HEK293 (cell line): ENCODE measurements at regions not wholly inside any gene's neighbourhood (a gene's known extent, or its start where the extent isn't known, plus 50 kb on each side); places are given as distances from the start of the nearest gene placed in this dataset.

Experiments
- CTCF ChIA-PET: fragments of 350-600 bp; formaldehyde crosslinking; extraction: SDS; loops from one replicate; lab custom pipeline; 2021; ENCODE audit warnings: antibody characterized with exemption; lab: Yijun Ruan, JAX
- POLR2A ChIA-PET: fragments of 300-600 bp; formaldehyde crosslinking; extraction: SDS; loops from one replicate; lab custom pipeline; 2020; ENCODE audit warnings: antibody characterized with exemption, inconsistent platforms; lab: Yijun Ruan, JAX
- H3K27ac ChIP-seq: fragments of 200-500 bp; sonication (Bioruptor generic); 2 replicates; pipeline ENCODE4 v1.5.1; 2014; ENCODE audit warnings: low read depth, low read length, control low read depth, inconsistent platforms; ENCODE audit errors: extremely low read depth
- H3K36me3 ChIP-seq, 2 experiments: fragments of 200-500 bp in 1 of 2; sonication (Bioruptor generic) in 1 of 2; 1 replicate in 1 of 2; 2 replicates in 1 of 2; pipeline ENCODE4 v1.5.1; 2014 to 2017; ENCODE audit warnings: inconsistent platforms in 2 of 2, low read length in 2 of 2; ENCODE audit not compliant: control insufficient read depth in 2 of 2, insufficient read depth in 1 of 2
- H3K4me1 ChIP-seq: fragments of 200-500 bp; sonication (Bioruptor generic); 2 replicates; pipeline ENCODE4 v1.5.1; 2014; ENCODE audit warnings: mild to moderate bottlenecking, low read length, inconsistent platforms; ENCODE audit not compliant: control insufficient read depth, insufficient read depth
- H3K4me3 ChIP-seq: 2 replicates; pipeline ENCODE4 v1.5.1; 2011; ENCODE audit warnings: low read depth, mild to moderate bottlenecking, control low read depth, low read length, moderate library complexity
- H3K9me3 ChIP-seq: fragments of 200-500 bp; sonication (Bioruptor generic); 2 replicates; pipeline ENCODE4 v1.5.1; 2014; ENCODE audit warnings: low read depth, low read length, inconsistent platforms; ENCODE audit not compliant: control insufficient read depth, insufficient read depth
- EGR2 ChIP-seq: fragments of 450-650 bp; formaldehyde crosslinking; IDR thresholded peaks from 2 replicates; pipeline ENCODE4 v1.5.1; 2016; ENCODE audit warnings: low read depth, missing biosample characterization, missing genetic modification characterization
- GLI2 ChIP-seq: fragments of 450-650 bp; formaldehyde crosslinking; IDR thresholded peaks from 2 replicates; pipeline ENCODE4; 2017; ENCODE audit warnings: missing biosample characterization, missing genetic modification characterization, low read depth, borderline replicate concordance
- GLIS1 ChIP-seq: fragments of 450-650 bp; formaldehyde crosslinking; IDR thresholded peaks from 2 replicates; pipeline ENCODE4 v1.5.1; 2016; ENCODE audit warnings: missing biosample characterization, missing genetic modification characterization
- PRDM1 ChIP-seq: fragments of 450-650 bp; formaldehyde crosslinking; IDR thresholded peaks from 2 replicates; pipeline ENCODE4; 2016; ENCODE audit warnings: missing biosample characterization, missing genetic modification characterization
- RBAK ChIP-seq: fragments of 450-650 bp; formaldehyde crosslinking; IDR thresholded peaks from 2 replicates; pipeline ENCODE4 v1.5.1; 2016; ENCODE audit warnings: missing biosample characterization, missing genetic modification characterization
- SCRT2 ChIP-seq: fragments of 450-650 bp; formaldehyde crosslinking; IDR thresholded peaks from 2 replicates; pipeline ENCODE4 v1.5.1; 2016; ENCODE audit warnings: missing biosample characterization, missing genetic modification characterization
- ZFP69B ChIP-seq: fragments of 450-650 bp; formaldehyde crosslinking; IDR thresholded peaks from 2 replicates; pipeline ENCODE4 v1.5.1; 2016; ENCODE audit warnings: missing biosample characterization, missing genetic modification characterization
- ZNF112 ChIP-seq: fragments of 450-650 bp; formaldehyde crosslinking; IDR thresholded peaks from 2 replicates; pipeline ENCODE4 v1.5.0; 2017; ENCODE audit warnings: missing biosample characterization, missing genetic modification characterization
- ZNF140 ChIP-seq: fragments of 450-650 bp; formaldehyde crosslinking; IDR thresholded peaks from 2 replicates; pipeline ENCODE4 v1.5.1; 2016; ENCODE audit warnings: missing biosample characterization, missing genetic modification characterization
- ZNF175 ChIP-seq: fragments of 450-650 bp; formaldehyde crosslinking; IDR thresholded peaks from 2 replicates; pipeline ENCODE4 v1.5.1; 2016; ENCODE audit warnings: missing biosample characterization, missing genetic modification characterization
- ZNF26 ChIP-seq: fragments of 450-650 bp; formaldehyde crosslinking; IDR thresholded peaks from 2 replicates; pipeline ENCODE4 v1.5.1; 2016; ENCODE audit warnings: missing biosample characterization, missing genetic modification characterization
- ZNF37A ChIP-seq: fragments of 450-650 bp; IDR thresholded peaks from 2 replicates; pipeline ENCODE4 v1.5.1; 2018; ENCODE audit warnings: missing biosample characterization, missing genetic modification characterization
- ZNF514 ChIP-seq: fragments of 450-650 bp; formaldehyde crosslinking; IDR thresholded peaks from 2 replicates; pipeline ENCODE4 v1.5.1; 2016; ENCODE audit warnings: missing biosample characterization, missing genetic modification characterization
- ZNF555 ChIP-seq: fragments of 450-650 bp; formaldehyde crosslinking; conservative IDR thresholded peaks from 2 replicates; pipeline ENCODE4 v1.5.1; 2017; ENCODE audit warnings: missing biosample characterization, mild to moderate bottlenecking, missing genetic modification characterization, inconsistent platforms
- ZNF561 ChIP-seq: fragments of 450-650 bp; IDR thresholded peaks from 2 replicates; pipeline ENCODE4 v1.5.1; 2018; ENCODE audit warnings: missing biosample characterization, missing genetic modification characterization, borderline replicate concordance
- ZNF596 ChIP-seq: fragments of 450-650 bp; IDR thresholded peaks from 2 replicates; pipeline ENCODE4 v1.5.0; 2018; ENCODE audit warnings: missing biosample characterization, mild to moderate bottlenecking, missing genetic modification characterization, moderate library complexity
- ZNF654 ChIP-seq: fragments of 450-650 bp; formaldehyde crosslinking; IDR thresholded peaks from 2 replicates; pipeline ENCODE4 v1.5.1; 2016; ENCODE audit warnings: low read depth, missing biosample characterization, missing genetic modification characterization
- ZNF707 ChIP-seq: fragments of 450-650 bp; formaldehyde crosslinking; IDR thresholded peaks from 2 replicates; pipeline ENCODE4 v1.5.1; 2016; ENCODE audit warnings: missing biosample characterization, missing genetic modification characterization
- ZNF791 ChIP-seq: fragments of 450-650 bp; formaldehyde crosslinking; IDR thresholded peaks from 2 replicates; pipeline ENCODE4 v1.5.1; 2016; ENCODE audit warnings: missing biosample characterization, missing genetic modification characterization
- TF ChIP-seq, protein P1 (sequence below): fragments of 450-650 bp; formaldehyde crosslinking; IDR thresholded peaks from 2 replicates; pipeline ENCODE4 v1.5.1; 2016; ENCODE audit warnings: missing biosample characterization, missing genetic modification characterization
- TF ChIP-seq, protein P2 (sequence below): fragments of 450-650 bp; formaldehyde crosslinking; IDR thresholded peaks from 2 replicates; pipeline ENCODE4 v1.5.1; 2016; ENCODE audit warnings: missing biosample characterization, missing genetic modification characterization

- POLR2A ChIA-PET = no interaction called here
- Histone ChIP-seq H3K27ac (no peak overlapping the region), H3K4me1 (no peaks in the 10 kb centered on the region), H3K36me3 (no peaks in the 10 kb centered on the region), H3K4me3 (no peak overlapping the region), H3K9me3 (no peaks in the 10 kb centered on the region)
- CTCF ChIA-PET = interaction anchor here (1.0 to 1.1 kb wide), 2 partner anchors 142 to 311 kb away, joined by 3 to 5 read pairs; no protein-coding TSS in a partner anchor
- TF ChIP-seq ZNF596 (no peak), EGR2 (tag by site-specific recombination) (no peak), ZNF654 (tag by site-specific recombination) (0 out of 2 replicates have a peak, but pooled peaks have one; percentile 7), ZNF175 (tag by site-specific recombination) (no peak)
Observed at GRCh38 chr7:46776790-46777189, 805.1 kb downstream of the TNS3 start.

DNA sequence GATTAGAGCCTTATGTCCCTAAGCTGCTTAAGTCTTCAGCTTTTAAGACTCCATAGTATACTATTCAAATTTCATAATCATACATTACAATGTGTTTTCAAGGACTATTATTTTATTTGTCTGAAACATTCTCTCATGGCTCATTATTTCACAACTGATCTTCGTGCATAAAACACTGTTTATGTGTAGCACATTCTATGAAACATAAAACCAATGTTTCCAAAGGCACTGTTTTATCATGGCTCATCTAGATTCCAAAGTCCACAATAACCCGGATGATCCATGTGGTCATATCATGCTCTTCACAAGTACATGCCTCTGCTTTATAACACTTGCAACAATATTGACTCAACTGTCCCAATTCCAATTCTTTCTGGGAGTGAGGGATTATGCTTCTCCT, 806.1 kb downstream of the TNS3 start:
- Histone ChIP-seq H3K27ac (no peak overlapping the region), H3K9me3 (no peaks in the 10 kb centered on the region), H3K4me3 (no peak overlapping the region), H3K36me3 (no peaks in the 10 kb centered on the region), H3K4me1 (no peaks in the 10 kb centered on the region)
- TF ChIP-seq ZNF112 (no peak), ZNF707 (tag by site-specific recombination) (no peak), RBAK (tag by site-specific recombination) (no peak), ZNF555 (tag by site-specific recombination) (no peak), GLI2 (tag by site-specific recombination) (no peak), ZNF791 (no peak), ZNF561 (tag by site-specific recombination) (no peak), ZNF514 (tag by site-specific recombination) (no peak), ZNF26 (no peak), SCRT2 (tag by site-specific recombination) (no peak), ZFP69B (tag by site-specific recombination) (no peak), GLIS1 (tag by site-specific recombination) (no peak), ZNF140 (tag by site-specific recombination) (no peak), ZNF37A (no peak), PRDM1 (no peak)
- TF ChIP-seq, protein P1, sequence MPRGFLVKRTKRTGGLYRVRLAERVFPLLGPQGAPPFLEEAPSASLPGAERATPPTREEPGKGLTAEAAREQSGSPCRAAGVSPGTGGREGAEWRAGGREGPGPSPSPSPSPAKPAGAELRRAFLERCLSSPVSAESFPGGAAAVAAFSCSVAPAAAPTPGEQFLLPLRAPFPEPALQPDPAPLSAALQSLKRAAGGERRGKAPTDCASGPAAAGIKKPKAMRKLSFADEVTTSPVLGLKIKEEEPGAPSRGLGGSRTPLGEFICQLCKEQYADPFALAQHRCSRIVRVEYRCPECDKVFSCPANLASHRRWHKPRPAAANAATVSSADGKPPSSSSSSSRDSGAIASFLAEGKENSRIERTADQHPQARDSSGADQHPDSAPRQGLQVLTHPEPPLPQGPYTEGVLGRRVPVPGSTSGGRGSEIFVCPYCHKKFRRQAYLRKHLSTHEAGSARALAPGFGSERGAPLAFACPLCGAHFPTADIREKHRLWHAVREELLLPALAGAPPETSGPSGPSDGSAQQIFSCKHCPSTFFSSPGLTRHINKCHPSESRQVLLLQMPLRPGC (tag by site-specific recombination) = no peak
- TF ChIP-seq, protein P2, sequence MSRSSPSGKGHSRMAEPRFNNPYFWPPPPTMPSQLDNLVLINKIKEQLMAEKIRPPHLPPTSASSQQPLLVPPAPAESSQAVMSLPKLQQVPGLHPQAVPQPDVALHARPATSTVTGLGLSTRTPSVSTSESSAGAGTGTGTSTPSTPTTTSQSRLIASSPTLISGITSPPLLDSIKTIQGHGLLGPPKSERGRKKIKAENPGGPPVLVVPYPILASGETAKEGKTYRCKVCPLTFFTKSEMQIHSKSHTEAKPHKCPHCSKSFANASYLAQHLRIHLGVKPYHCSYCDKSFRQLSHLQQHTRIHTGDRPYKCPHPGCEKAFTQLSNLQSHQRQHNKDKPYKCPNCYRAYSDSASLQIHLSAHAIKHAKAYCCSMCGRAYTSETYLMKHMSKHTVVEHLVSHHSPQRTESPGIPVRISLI (tag by site-specific recombination) = no peak
- ChIA-PET CTCF (interaction anchor here (0.5 kb wide), 1 partner anchor 281 kb away, joined by 3 read pairs; no protein-coding TSS in a partner anchor), POLR2A (no interaction called here)
